H9 (cell line): ENCODE measurements at regions not wholly inside any gene's neighbourhood (a gene's known extent, or its start where the extent isn't known, plus 50 kb on each side); places are given as distances from the start of the nearest gene placed in this dataset.

Experiments
- DNase-seq: peaks from one replicate; pipeline ENCODE4 v3.0.0-alpha.2; 2017
- H2AFZ ChIP-seq: one replicate; pipeline ENCODE4 v1.6.1; 2013; ENCODE audit warnings: mild to moderate bottlenecking, low read length, control low read depth, moderate library complexity
- H2AK5ac ChIP-seq: 2 replicates; pipeline ENCODE4 v1.6.1; 2013; ENCODE audit warnings: low read length, control low read depth, mixed read lengths; ENCODE audit not compliant: insufficient read length
- H2BK120ac ChIP-seq: one replicate; pipeline ENCODE4 v1.6.1; 2013; ENCODE audit warnings: low read depth, mild to moderate bottlenecking, low read length, control low read depth, inconsistent platforms; ENCODE audit not compliant: poor library complexity, severe bottlenecking
- H2BK12ac ChIP-seq: 2 replicates; pipeline ENCODE4 v1.6.1; 2013; ENCODE audit warnings: low read length, control low read depth, mixed read lengths, low read depth; ENCODE audit not compliant: insufficient read length
- H2BK15ac ChIP-seq: 2 replicates; pipeline ENCODE4 v1.6.1; 2013; ENCODE audit warnings: low read depth, low read length, control low read depth
- H2BK20ac ChIP-seq: one replicate; pipeline ENCODE4 v1.6.1; 2013; ENCODE audit warnings: low read depth, mild to moderate bottlenecking, low read length, control low read depth, inconsistent platforms; ENCODE audit not compliant: poor library complexity, severe bottlenecking
- H2BK5ac ChIP-seq: 2 replicates; pipeline ENCODE4 v1.6.1; 2013; ENCODE audit warnings: low read length, control low read depth, mixed read lengths; ENCODE audit not compliant: insufficient read length
- H3K14ac ChIP-seq: 2 replicates; pipeline ENCODE4 v1.6.1; 2013; ENCODE audit warnings: low read length, control low read depth; ENCODE audit not compliant: insufficient read depth
- H3K18ac ChIP-seq: 2 replicates; pipeline ENCODE4 v1.6.1; 2013; ENCODE audit warnings: low read depth, mild to moderate bottlenecking, mixed read lengths, low read length, control low read depth; ENCODE audit not compliant: insufficient read length
- H3K23ac ChIP-seq: 2 replicates; pipeline ENCODE4 v1.6.1; 2013; ENCODE audit warnings: low read length, control low read depth, mixed read lengths, low read depth; ENCODE audit not compliant: insufficient read length
- H3K23me2 ChIP-seq: 2 replicates; pipeline ENCODE4 v1.6.1; 2013; ENCODE audit warnings: low read depth, mild to moderate bottlenecking, mixed read lengths, low read length, control low read depth; ENCODE audit not compliant: insufficient read length, poor library complexity, severe bottlenecking
- H3K27ac ChIP-seq: 2 replicates; pipeline ENCODE4 v1.5.1; 2013; ENCODE audit warnings: low read length, control low read depth, mixed read lengths, low read depth; ENCODE audit not compliant: insufficient read length
- H3K27me3 ChIP-seq: 2 replicates; pipeline ENCODE4 v1.6.1; 2013; ENCODE audit warnings: low read length, control low read depth, inconsistent platforms; ENCODE audit not compliant: insufficient read depth
- H3K4ac ChIP-seq: 2 replicates; pipeline ENCODE4 v1.6.1; 2013; ENCODE audit warnings: low read depth, mild to moderate bottlenecking, control low read depth, inconsistent platforms, low read length, moderate library complexity
- H3K4me1 ChIP-seq: 2 replicates; pipeline ENCODE4 v1.6.1; 2013; ENCODE audit warnings: low read length, control low read depth, inconsistent platforms; ENCODE audit not compliant: insufficient read depth
- H3K4me2 ChIP-seq: 2 replicates; pipeline ENCODE4 v1.6.1; 2013; ENCODE audit warnings: low read length, control low read depth, mixed read lengths; ENCODE audit not compliant: insufficient read length, insufficient read depth
- H3K56ac ChIP-seq: 2 replicates; pipeline ENCODE4 v1.6.1; 2013; ENCODE audit warnings: low read depth, mild to moderate bottlenecking, mixed read lengths, low read length, control low read depth; ENCODE audit not compliant: insufficient read length
- H3K79me1 ChIP-seq: 2 replicates; pipeline ENCODE4 v1.6.1; 2013; ENCODE audit warnings: low read depth, mild to moderate bottlenecking, moderate library complexity, low read length, control low read depth, inconsistent platforms; ENCODE audit not compliant: insufficient read depth, poor library complexity, severe bottlenecking
- H3K79me2 ChIP-seq: 2 replicates; pipeline ENCODE4 v1.6.1; 2013; ENCODE audit warnings: low read length, control low read depth, inconsistent platforms; ENCODE audit not compliant: insufficient read depth
- H3K9ac ChIP-seq: 2 replicates; pipeline ENCODE4 v1.6.1; 2013; ENCODE audit warnings: low read length, control low read depth, mixed read lengths; ENCODE audit not compliant: insufficient read length; ENCODE audit errors: extremely low read depth
- H3K9me3 ChIP-seq: one replicate; pipeline ENCODE4 v1.6.1; 2013; ENCODE audit warnings: low read depth, low read length, inconsistent platforms; ENCODE audit not compliant: control insufficient read depth
- H3T11ph ChIP-seq: one replicate; pipeline ENCODE4 v1.6.1; 2013; ENCODE audit warnings: mild to moderate bottlenecking, low read length, control low read depth, inconsistent platforms
- H4K20me1 ChIP-seq: one replicate; pipeline ENCODE4 v1.6.1; 2013; ENCODE audit not compliant: control insufficient read depth, insufficient read length, insufficient read depth
- H4K5ac ChIP-seq: 2 replicates; pipeline ENCODE4 v1.6.1; 2013; ENCODE audit warnings: low read depth, mild to moderate bottlenecking, mixed read lengths, low read length, control low read depth; ENCODE audit not compliant: insufficient read length
- H4K8ac ChIP-seq: replicated peaks from 2 replicates; pipeline ENCODE4 v1.6.1; 2013; ENCODE audit warnings: low read length, control low read depth, mixed read lengths, low read depth; ENCODE audit not compliant: insufficient read length
- H4K91ac ChIP-seq: 2 replicates; pipeline ENCODE4 v1.6.1; 2013; ENCODE audit warnings: low read depth, mild to moderate bottlenecking, moderate library complexity, mixed read lengths, low read length, control low read depth; ENCODE audit not compliant: insufficient read length
- H3K27ac Mint-ChIP-seq, 3 experiments: 2 replicates in 2 of 3; 3 replicates in 1 of 3; pipeline ENCODE4 v1.8.0; 2020 to 2021; ENCODE audit warnings: mixed read lengths in 3 of 3, mild to moderate bottlenecking in 1 of 3, moderate library complexity in 1 of 3
- H3K27me3 Mint-ChIP-seq: 2 replicates; pipeline ENCODE4 v1.8.0; 2021; ENCODE audit warnings: low read depth, mild to moderate bottlenecking, moderate library complexity, mixed read lengths
- H3K36me3 Mint-ChIP-seq, 3 experiments: 2 replicates in 2 of 3; 3 replicates in 1 of 3; pipeline ENCODE4 v1.8.0; 2020 to 2021; ENCODE audit warnings: low read depth in 3 of 3, mixed read lengths in 3 of 3; ENCODE audit not compliant: insufficient read depth in 1 of 3
- H3K4me1 Mint-ChIP-seq, 2 experiments: 2 replicates each; pipeline ENCODE4 v1.8.0; 2020; ENCODE audit warnings: mixed read lengths in 2 of 2
- H3K4me3 Mint-ChIP-seq, 2 experiments: 2 replicates in 1 of 2; 3 replicates in 1 of 2; pipeline ENCODE4 v1.8.0; 2020 to 2021; ENCODE audit warnings: mild to moderate bottlenecking in 2 of 2, mixed read lengths in 2 of 2, moderate library complexity in 1 of 2
- H3K9me3 Mint-ChIP-seq, 2 experiments: 2 replicates in 1 of 2; 3 replicates in 1 of 2; pipeline ENCODE4 v1.8.0; 2020; ENCODE audit warnings: mild to moderate bottlenecking in 2 of 2, mixed read lengths in 2 of 2, moderate library complexity in 1 of 2
- WGBS: extraction: QIAGEN DNeasy Blood & Tissue Kit; methylation state at CpG from one replicate; pipeline ENCODE4 v1.1.7; 2013; ENCODE audit warnings: missing lambda C conversion rate, low lambda C conversion rate, mixed read lengths; ENCODE audit not compliant: insufficient read length; ENCODE audit errors: extremely low coverage; 5-methylcytosine and 5-hydroxymethylcytosine counted together
- TF ChIP-seq, protein P1 (sequence below): fragments of 200-600 bp; sonication (generic); conservative IDR thresholded peaks from 3 replicates; pipeline ENCODE4 v1.8.0; 2021; ENCODE audit warnings: antibody characterized with exemption, mild to moderate bottlenecking

DNA sequence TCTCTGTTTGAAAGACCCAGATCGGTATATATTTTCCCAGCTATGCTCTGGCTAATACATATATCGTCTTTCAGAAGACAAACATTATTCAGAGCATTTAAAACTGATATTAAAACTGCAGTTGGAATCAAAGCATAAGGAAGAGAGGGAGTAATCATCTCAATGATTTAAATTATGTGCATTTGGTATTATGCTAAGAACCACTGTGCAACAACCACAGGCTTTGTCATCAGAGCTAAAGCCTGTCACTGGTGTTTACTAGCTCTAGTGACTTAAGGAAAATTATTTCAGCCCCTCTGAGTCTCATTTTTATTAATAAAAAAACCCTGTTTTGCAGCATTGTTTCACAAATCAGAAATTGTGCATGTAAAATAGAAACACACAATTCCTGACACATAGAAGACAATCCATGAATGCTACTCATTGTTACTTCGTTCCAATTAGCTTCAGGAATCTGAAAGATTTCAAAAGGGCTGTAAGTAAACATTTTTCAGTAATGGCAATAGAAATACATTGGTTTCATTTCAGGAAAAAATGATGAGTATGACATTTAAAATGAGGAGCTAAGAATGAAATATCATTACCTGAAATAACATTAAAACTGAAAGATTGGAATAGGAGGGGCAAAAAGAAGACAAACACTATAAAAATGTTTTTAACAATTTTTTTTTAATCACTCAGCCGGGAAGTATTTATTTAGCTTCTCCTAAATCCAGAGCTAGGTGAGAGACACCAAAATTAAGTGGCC lies 136.5 kb upstream of the ADAMTS18 start:
- H3K14ac ChIP-seq, result no peak overlapping the region
- H3K4me2 ChIP-seq, result no peak overlapping the region
- no peak overlapping the region for H2BK5ac ChIP-seq
- no peak overlapping the region for H3K4ac ChIP-seq
- H2BK120ac ChIP-seq, result no peak overlapping the region
- no peaks in the 10 kb centered on the region for H3K9me3 ChIP-seq
- Mint-ChIP-seq H3K4me1 (no peaks in the 10 kb centered on the region), H3K4me3 (no peak overlapping the region), H3K27ac (no peak overlapping the region), H3K27me3 (no peaks in the 10 kb centered on the region; the same call in 1 of the 2 replicates), H3K36me3 (no peaks in the 10 kb centered on the region), H3K9me3 (no peaks in the 10 kb centered on the region)
- no peaks in the 10 kb centered on the region for H4K20me1 ChIP-seq
- H2BK12ac ChIP-seq, result no peak overlapping the region
- no peak overlapping the region for H4K8ac ChIP-seq
- no peak overlapping the region for H3K27ac ChIP-seq
- H3K9ac ChIP-seq, result no peak overlapping the region
- no CpG with 5 or more reads among the region's 4 CpGs for WGBS
- H2AFZ ChIP-seq, result no peak overlapping the region
- H3K79me1 ChIP-seq, result no peaks in the 10 kb centered on the region
- H3K23me2 ChIP-seq, result no peaks in the 10 kb centered on the region
- no peaks in the 10 kb centered on the region for H3K79me2 ChIP-seq
- no peak overlapping the region for H4K91ac ChIP-seq
- H3T11ph ChIP-seq, result no peak overlapping the region
- H3K18ac ChIP-seq, result no peak overlapping the region
- H3K4me1 ChIP-seq, result no peaks in the 10 kb centered on the region
- no peak overlapping the region for H2BK20ac ChIP-seq
- no peak overlapping the region for H4K5ac ChIP-seq
- DNase-seq, result no peak
- H3K56ac ChIP-seq, result no peak overlapping the region
- no peak overlapping the region for H2BK15ac ChIP-seq
- TF ChIP-seq, protein P1, sequence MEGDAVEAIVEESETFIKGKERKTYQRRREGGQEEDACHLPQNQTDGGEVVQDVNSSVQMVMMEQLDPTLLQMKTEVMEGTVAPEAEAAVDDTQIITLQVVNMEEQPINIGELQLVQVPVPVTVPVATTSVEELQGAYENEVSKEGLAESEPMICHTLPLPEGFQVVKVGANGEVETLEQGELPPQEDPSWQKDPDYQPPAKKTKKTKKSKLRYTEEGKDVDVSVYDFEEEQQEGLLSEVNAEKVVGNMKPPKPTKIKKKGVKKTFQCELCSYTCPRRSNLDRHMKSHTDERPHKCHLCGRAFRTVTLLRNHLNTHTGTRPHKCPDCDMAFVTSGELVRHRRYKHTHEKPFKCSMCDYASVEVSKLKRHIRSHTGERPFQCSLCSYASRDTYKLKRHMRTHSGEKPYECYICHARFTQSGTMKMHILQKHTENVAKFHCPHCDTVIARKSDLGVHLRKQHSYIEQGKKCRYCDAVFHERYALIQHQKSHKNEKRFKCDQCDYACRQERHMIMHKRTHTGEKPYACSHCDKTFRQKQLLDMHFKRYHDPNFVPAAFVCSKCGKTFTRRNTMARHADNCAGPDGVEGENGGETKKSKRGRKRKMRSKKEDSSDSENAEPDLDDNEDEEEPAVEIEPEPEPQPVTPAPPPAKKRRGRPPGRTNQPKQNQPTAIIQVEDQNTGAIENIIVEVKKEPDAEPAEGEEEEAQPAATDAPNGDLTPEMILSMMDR, result no peak
- H3K23ac ChIP-seq, result no peak overlapping the region
- H3K27me3 ChIP-seq, result no peaks in the 10 kb centered on the region; the same call in 1 of the 2 replicates
- no peak overlapping the region for H2AK5ac ChIP-seq
